Stimulated activated naive CD8-positive, alpha-beta T cell treated with anti-CD3 and anti-CD28 coated beads, Interleukin-15, amount 100 ng/mL, for 72 hours (primary cell): ENCODE measurements at regions not wholly inside any gene's neighbourhood (a gene's known extent, or its start where the extent isn't known, plus 50 kb on each side); places are given as distances from the start of the nearest gene placed in this dataset.
A peak's percentile ranks its signal among the peaks of the same experiment; 100 is the strongest.

Experiments
- ATAC-seq: fragments of 150-1000 bp; cut with Tn5 transposase; 2 replicates; pipeline ENCODE4 v1.10.0; 2021; ENCODE audit warnings: mild to moderate bottlenecking, moderate library complexity
- DNase-seq, 2 donors: peaks; one replicate each; pipeline ENCODE4 v3.0.0; 2021 to 2022
- H3K27ac Mint-ChIP-seq, 2 donors: one replicate each; pipeline ENCODE4 v1.8.0; 2022; ENCODE audit warnings: mild to moderate bottlenecking in 2 of 2, mixed read lengths in 2 of 2, moderate library complexity in 2 of 2
- H3K27me3 Mint-ChIP-seq: one replicate; pipeline ENCODE4 v1.8.0; 2022; ENCODE audit warnings: mixed read lengths
- H3K4me1 Mint-ChIP-seq: one replicate; pipeline ENCODE4 v1.8.0; 2022; ENCODE audit warnings: mild to moderate bottlenecking, mixed read lengths
- H3K4me3 Mint-ChIP-seq, 2 donors: one replicate each; pipeline ENCODE4 v1.8.0; 2022; ENCODE audit warnings: mild to moderate bottlenecking in 2 of 2, mixed read lengths in 2 of 2, moderate library complexity in 1 of 2
- H3K9me3 Mint-ChIP-seq, 2 donors: one replicate each; pipeline ENCODE4 v1.8.0; 2022; ENCODE audit warnings: mixed read lengths in 2 of 2

GRCh38 chr4:100098011-100098545 is 92.2 kb downstream of the DDIT4L start:
- Mint-ChIP-seq H3K27me3 (no peaks in the 10 kb centered on the region), H3K9me3 (peaks cover 0 to 6% of the 10 kb centered on the region in 2 donors), H3K4me1 (peaks cover 73% of the 10 kb centered on the region), H3K4me3 (no peak overlapping the region), H3K27ac (peak overlapping the region in 1 of 2 donors; percentile 25)
- DNase-seq (no peak), ATAC-seq (no peak)

GRCh38 chr4:100095729-100096595 is 94.3 kb downstream of the DDIT4L start:
- Mint-ChIP-seq H3K4me1 (peaks cover 74% of the 10 kb centered on the region), H3K4me3 (peak overlapping the region; percentile 50 to 71), H3K27me3 (no peaks in the 10 kb centered on the region), H3K9me3 (peaks cover 0 to 6% of the 10 kb centered on the region in 2 donors), H3K27ac (peak overlapping the region; percentile 67 to 91)
- DNase-seq (peak; percentile 42 to 62), ATAC-seq (peak; percentile 84)

- Mint-ChIP-seq H3K9me3 (peaks cover 0 to 6% of the 10 kb centered on the region in 2 donors), H3K27ac (peak overlapping the region; percentile 97), H3K4me1 (peaks cover 52% of the 10 kb centered on the region), H3K27me3 (no peaks in the 10 kb centered on the region), H3K4me3 (peak overlapping the region; percentile 68 to 72)
- ATAC-seq (peak; percentile 98), DNase-seq (peak; percentile 83 to 93)
Observed at GRCh38 chr4:100093091-100093866, 97.0 kb downstream of the DDIT4L start.

GRCh38 chr4:100087743-100088142 is 102.5 kb downstream of the DDIT4L start:
- Mint-ChIP-seq H3K27ac (no peak overlapping the region), H3K4me3 (no peak overlapping the region), H3K27me3 (no peaks in the 10 kb centered on the region), H3K9me3 (peaks cover 7 to 13% of the 10 kb centered on the region in 2 donors), H3K4me1 (peaks cover 26% of the 10 kb centered on the region)
- ATAC-seq (no peak), DNase-seq (no peak)

GRCh38 chr4:100086766-100087431 is 103.4 kb downstream of the DDIT4L start:
- Mint-ChIP-seq H3K4me1 (peaks cover 28% of the 10 kb centered on the region), H3K9me3 (peaks cover 7 to 13% of the 10 kb centered on the region in 2 donors), H3K27me3 (no peaks in the 10 kb centered on the region), H3K27ac (no peak overlapping the region), H3K4me3 (no peak overlapping the region)
- DNase-seq (no peak), ATAC-seq (no peak)

- DNase-seq (no peak), ATAC-seq (peak; percentile 10)
- peaks cover 33% of the 10 kb centered on the region for H3K4me1 Mint-ChIP-seq
- no peaks in the 10 kb centered on the region for H3K27me3 Mint-ChIP-seq
- H3K9me3 Mint-ChIP-seq: peaks cover 7 to 13% of the 10 kb centered on the region in 2 donors
- H3K27ac Mint-ChIP-seq: peak overlapping the region in 1 of 2 donors; percentile 64
- H3K4me3 Mint-ChIP-seq: peak overlapping the region in 1 of 2 donors; percentile 14
Observed at GRCh38 chr4:100084892-100085291, 105.4 kb downstream of the DDIT4L start.

GRCh38 chr4:100083289-100083688 is 107.0 kb downstream of the DDIT4L start:
- peaks cover 7 to 18% of the 10 kb centered on the region in 2 donors for H3K9me3 Mint-ChIP-seq
- H3K4me3 Mint-ChIP-seq: peak overlapping the region in 1 of 2 donors; percentile 61
- peak overlapping the region in 1 of 2 donors; percentile 92 for H3K27ac Mint-ChIP-seq
- peak; percentile 67 for ATAC-seq
- peaks cover 44% of the 10 kb centered on the region for H3K4me1 Mint-ChIP-seq
- DNase-seq: no peak
- H3K27me3 Mint-ChIP-seq: no peaks in the 10 kb centered on the region

GRCh38 chr4:100082852-100083251 is 107.4 kb downstream of the DDIT4L start:
- ATAC-seq (peak; percentile 74), DNase-seq (no peak)
- Mint-ChIP-seq H3K9me3 (peaks cover 7 to 18% of the 10 kb centered on the region in 2 donors), H3K27ac (no peak overlapping the region), H3K4me3 (no peak overlapping the region), H3K27me3 (no peaks in the 10 kb centered on the region), H3K4me1 (peaks cover 43% of the 10 kb centered on the region)

GRCh38 chr4:100081491-100081890 is 108.8 kb downstream of the DDIT4L start:
- Mint-ChIP-seq H3K27ac (peak overlapping the region in 1 of 2 donors; percentile 66), H3K4me3 (no peak overlapping the region), H3K9me3 (peaks cover 7 to 11% of the 10 kb centered on the region in 2 donors), H3K4me1 (peaks cover 35% of the 10 kb centered on the region), H3K27me3 (no peaks in the 10 kb centered on the region)
- ATAC-seq (no peak), DNase-seq (no peak)

GRCh38 chr4:100079264-100079663 is 111.0 kb downstream of the DDIT4L start:
- DNase-seq (peak in 1 of 2 donors; percentile 18), ATAC-seq (peak; percentile 56)
- Mint-ChIP-seq H3K4me1 (peaks cover 28% of the 10 kb centered on the region), H3K27me3 (peaks cover 13% of the 10 kb centered on the region), H3K27ac (peak overlapping the region in 1 of 2 donors; percentile 2), H3K9me3 (peaks cover 0 to 5% of the 10 kb centered on the region in 2 donors), H3K4me3 (peak overlapping the region in 1 of 2 donors; percentile 54)

GRCh38 chr4:100076753-100077152 is 113.5 kb downstream of the DDIT4L start:
- no peak overlapping the region for H3K4me3 Mint-ChIP-seq
- peaks cover 16% of the 10 kb centered on the region for H3K4me1 Mint-ChIP-seq
- peaks cover 13% of the 10 kb centered on the region for H3K27me3 Mint-ChIP-seq
- no peak overlapping the region for H3K27ac Mint-ChIP-seq
- ATAC-seq: peak; percentile 73
- peaks cover 0 to 5% of the 10 kb centered on the region in 2 donors for H3K9me3 Mint-ChIP-seq
- DNase-seq: no peak

GRCh38 chr4:100075486-100076270 is 114.6 kb downstream of the DDIT4L start:
- no peak for DNase-seq
- no peak overlapping the region for H3K4me3 Mint-ChIP-seq

GRCh38 chr4:100075056-100075455 is 115.2 kb downstream of the DDIT4L start:
- Mint-ChIP-seq H3K27ac (no peak overlapping the region), H3K9me3 (peaks cover 0 to 5% of the 10 kb centered on the region in 2 donors), H3K27me3 (peaks cover 23% of the 10 kb centered on the region), H3K4me3 (no peak overlapping the region), H3K4me1 (peaks cover 12% of the 10 kb centered on the region)
- ATAC-seq: no peak
- no peak for DNase-seq

More at GRCh38 chr4:100075486-100076270, 114.6 kb downstream of the DDIT4L start:
- Mint-ChIP-seq H3K27me3 (peaks cover 19% of the 10 kb centered on the region), H3K4me1 (peaks cover 16% of the 10 kb centered on the region), H3K9me3 (peaks cover 0 to 5% of the 10 kb centered on the region in 2 donors), H3K27ac (no peak overlapping the region)
- ATAC-seq: no peak

- ATAC-seq (no peak), DNase-seq (no peak)
- peaks cover 42% of the 10 kb centered on the region for H3K27me3 Mint-ChIP-seq
- H3K4me1 Mint-ChIP-seq: no peaks in the 10 kb centered on the region
- H3K27ac Mint-ChIP-seq: no peak overlapping the region
- H3K9me3 Mint-ChIP-seq: no peaks in the 10 kb centered on the region
- H3K4me3 Mint-ChIP-seq: no peak overlapping the region
Observed at GRCh38 chr4:100071506-100071905, 118.8 kb downstream of the DDIT4L start.
